Stimulated activated CD8-positive, alpha-beta memory T cell treated with anti-CD3 and anti-CD28 coated beads, Interleukin-7, amount 100 ng/mL, for 48 hours (primary cell): ENCODE measurements at regions not wholly inside any gene's neighbourhood (a gene's known extent, or its start where the extent isn't known, plus 50 kb on each side); places are given as distances from the start of the nearest gene placed in this dataset.
"Not testable (repeated sequence)": the region's sequence is repeated elsewhere in the genome, so short reads cannot be mapped to it uniquely, and the experiment has no call there.

Source experiments
- DNase-seq, 2 donors: peaks; one replicate each; pipeline ENCODE4 v3.0.0-alpha.2; 2020; ENCODE audit warnings: low read depth in 1 of 2; ENCODE audit errors: extremely low read depth in 1 of 2

DNA sequence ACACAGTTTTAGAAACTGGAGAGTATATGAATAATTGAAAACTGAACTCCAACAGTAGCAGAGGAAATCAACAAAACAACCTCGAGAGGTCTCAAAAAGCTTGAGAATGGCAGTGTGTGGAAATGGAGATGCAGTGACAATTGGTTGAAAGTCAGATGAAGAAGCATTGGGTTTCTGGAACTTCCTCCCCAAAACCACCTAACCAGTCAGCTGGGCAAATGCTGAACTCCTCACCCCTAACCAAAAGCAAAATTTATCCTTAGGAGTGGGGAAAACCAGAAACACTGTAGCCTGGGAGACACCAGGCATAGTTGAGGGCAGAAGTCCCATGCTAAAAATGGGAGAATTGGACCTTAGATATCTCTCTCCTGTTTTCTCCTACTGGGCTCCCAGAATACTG, 109.9 kb downstream of the TANC2 start:
- DNase-seq = no peak

DNA sequence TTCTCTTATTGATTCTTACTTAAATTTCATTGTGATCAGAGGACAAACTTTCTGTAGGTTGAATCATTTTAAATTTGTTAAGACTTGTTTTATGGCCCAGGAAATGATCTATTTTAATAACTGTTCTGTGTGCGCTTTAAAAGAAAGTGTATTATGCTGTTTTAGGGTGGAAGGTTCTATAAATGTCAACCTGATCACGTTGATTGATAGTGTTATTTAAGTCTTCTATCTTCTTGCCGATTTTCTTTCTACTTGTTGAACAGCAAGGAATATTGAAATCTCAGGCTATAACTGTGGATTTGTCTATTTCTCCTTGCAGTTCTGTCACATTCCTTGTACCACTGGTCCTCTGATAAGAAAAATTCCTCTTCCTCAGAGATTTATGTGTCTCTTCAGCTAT, 112.7 kb downstream of the TANC2 start:
- DNase-seq = no peak

DNA sequence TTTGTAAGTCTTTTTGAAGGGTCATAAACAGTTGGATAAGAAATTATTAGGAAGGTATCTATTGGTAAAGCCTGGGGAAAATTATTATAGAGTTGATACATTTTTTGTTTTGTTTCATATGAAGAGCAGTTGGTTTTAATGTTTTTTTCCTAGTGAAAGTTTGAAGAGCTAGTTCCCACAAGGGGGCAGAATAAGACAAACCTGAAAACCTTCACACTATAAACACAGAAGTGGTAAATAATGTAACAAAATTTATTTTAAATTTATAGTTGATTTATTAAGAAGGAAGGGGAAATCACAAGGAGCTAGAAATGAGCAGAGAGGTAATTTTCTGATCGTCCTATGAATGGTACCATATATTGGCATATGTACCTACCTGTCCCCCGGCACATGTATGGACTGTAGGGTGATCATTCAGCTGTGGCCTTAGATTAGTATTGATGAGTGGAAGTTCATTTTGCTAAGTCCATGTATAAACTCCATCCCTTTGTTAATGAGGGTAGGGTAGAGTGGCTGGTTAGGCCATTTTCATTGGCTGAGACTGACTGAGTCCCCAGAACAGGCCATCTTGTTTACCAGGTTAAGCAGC, 116.3 kb downstream of the TANC2 start:
- DNase-seq = no peak

- no peak for DNase-seq
Measured at GRCh38 chr17:63082952-63083351, 116.9 kb downstream of the TANC2 start.

- DNase-seq = no peak
Measured at GRCh38 chr17:63086483-63087185, 120.6 kb downstream of the TANC2 start.

DNA sequence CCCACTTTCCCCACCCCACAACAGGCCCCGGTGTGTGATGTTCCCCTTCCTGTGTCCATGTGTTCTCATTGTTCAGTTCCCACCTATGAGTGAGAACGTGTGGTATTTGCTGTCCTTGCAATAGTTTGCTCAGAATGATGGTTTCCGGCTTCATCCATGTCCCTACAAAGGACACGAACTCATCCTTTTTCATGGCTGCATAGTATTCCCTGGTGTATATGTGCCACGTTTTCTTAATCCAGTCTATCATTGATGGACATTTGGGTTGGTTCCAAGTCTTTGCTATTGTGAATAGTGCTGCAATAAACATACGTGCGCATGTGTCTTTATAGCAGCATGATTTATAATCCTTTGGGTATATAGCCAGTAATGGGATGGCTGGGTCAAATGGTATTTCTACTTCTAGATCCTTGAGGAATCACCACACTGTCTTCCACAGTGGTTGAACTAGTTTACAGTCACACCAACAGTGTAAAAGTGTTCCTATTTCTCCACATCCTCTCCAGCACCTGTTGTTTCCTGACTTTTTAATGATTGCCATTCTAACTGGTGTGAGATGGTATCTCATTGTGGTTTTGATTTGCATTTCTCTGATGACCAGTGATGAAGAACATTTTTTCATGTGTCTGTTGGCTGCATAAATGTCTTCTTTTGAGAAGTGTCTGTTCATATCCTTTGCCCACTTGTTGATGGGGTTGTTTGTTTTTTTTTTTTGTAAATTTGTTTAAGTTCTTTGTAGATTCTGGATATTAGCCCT, 124.5 kb downstream of the TANC2 start:
- not testable (repeated sequence) for DNase-seq

GRCh38 chr17:63091909-63092308, 125.9 kb downstream of the TANC2 start:
- not testable (repeated sequence) for DNase-seq

- DNase-seq = no peak
Measured at GRCh38 chr17:63094631-63095030, 128.6 kb downstream of the TANC2 start.

DNA sequence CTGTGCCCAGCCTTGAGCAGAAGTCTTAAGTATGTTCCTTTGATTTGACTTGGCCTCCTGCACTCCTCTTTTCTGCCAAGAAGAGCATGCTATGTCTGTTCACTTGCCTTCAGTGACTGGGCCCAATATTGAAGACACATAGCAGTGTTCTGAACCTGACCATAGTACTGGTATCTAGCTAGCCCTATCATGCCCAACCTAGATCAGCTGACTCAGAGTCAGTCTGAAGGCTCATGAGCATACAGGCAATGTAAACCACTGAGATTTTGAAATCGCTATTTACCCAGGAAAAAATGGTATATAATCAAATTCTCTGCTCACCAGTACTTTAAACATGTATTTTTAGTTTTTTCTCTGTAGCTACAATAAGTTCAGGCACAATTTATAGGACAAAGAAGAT, 129.4 kb downstream of the TANC2 start:
- no peak for DNase-seq

DNA sequence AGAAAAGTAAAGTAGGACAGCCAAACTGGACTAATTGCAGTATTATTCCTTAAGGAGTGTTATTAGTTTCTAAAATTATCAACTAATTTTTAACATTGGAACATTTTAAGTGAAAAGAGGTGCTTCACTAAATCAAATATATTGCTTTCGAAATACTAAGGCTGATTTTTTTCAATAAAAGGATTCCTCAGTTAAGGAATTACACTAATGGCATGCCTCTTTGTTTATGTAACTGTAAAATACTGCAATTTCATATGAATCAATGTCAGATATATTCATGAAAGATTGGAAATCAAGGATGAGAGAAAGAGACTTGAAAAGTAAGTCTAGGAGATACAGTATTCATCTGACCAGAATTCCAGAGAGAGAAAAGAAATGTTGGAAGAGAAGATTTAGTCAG, 129.8 kb downstream of the TANC2 start:
- no peak for DNase-seq

DNA sequence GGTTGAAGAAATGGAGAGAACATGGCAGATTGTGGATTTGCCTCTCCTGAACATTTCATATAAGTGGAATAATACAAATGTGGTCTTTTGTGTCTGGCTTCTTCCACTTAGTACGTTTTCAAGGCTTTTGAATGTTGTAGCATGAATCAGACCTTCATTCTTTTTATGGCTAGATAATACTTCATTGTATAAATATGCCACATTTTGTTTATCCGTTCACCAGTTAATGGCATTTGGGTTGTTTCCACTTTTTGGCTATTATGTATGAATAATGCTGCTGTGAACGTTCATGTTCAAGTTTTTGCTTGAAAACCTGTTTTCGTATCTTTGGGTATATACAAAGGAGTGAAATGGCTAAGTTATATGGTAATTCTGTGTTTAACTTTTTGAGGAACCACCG, 130.4 kb downstream of the TANC2 start:
- DNase-seq = no peak

DNA sequence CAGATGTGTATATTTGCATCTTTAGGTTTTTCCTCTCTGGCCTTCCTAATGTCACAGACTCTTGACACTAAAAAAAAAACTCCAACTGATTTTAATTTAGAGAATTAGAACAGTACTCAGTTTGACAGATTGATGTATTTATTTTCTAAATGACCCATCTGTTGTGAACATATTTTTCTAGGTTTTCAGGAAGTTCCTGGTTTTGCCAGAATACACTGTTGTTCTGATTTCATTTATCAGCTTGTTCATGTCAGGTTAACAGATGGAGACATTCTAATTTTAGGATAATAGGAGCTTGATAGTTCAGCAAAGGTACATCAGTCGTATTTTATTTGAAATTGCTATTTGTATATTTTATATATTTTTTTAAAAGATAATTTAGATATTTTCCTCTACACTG, 133.4 kb downstream of the TANC2 start:
- DNase-seq = no peak

DNA sequence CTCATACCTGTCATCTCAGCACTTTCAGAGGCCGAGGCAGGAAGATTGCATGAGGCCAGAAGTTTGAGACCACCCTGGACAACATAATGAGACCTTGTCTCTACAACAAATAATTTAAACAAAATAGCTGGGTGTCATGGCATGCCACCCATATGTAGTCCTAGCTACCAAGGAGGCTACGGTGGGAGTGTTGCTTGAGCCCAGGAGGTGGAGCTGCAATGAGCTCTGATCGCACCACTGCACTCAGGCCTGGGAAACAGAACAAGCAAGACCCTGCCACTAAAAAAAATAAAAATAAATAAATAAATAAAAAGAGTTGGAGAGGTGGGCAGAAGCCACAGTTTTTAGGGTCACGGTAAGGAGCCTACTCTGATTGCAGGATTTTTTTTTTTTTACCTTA, 136.0 kb downstream of the TANC2 start:
- DNase-seq = no peak

DNA sequence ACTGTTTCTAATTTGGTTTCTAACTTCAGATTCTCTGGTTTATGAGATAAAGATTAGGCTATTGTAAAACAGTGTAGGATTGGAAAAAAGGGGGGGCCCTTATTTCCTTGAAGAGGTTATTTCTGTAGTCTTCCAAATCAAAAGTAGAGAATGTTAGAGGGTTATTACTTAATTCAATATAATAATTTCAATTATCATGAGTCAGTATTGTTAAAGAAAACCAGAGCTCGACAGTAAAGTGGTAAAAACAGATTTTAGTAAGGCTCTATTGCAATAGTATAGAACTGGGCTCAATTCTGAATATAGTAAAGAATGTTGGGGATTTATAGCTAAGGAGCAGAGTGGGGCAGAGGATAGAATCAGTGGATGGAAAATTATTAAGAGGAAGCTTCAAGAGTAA, 140.0 kb downstream of the TANC2 start:
- DNase-seq = no peak

DNA sequence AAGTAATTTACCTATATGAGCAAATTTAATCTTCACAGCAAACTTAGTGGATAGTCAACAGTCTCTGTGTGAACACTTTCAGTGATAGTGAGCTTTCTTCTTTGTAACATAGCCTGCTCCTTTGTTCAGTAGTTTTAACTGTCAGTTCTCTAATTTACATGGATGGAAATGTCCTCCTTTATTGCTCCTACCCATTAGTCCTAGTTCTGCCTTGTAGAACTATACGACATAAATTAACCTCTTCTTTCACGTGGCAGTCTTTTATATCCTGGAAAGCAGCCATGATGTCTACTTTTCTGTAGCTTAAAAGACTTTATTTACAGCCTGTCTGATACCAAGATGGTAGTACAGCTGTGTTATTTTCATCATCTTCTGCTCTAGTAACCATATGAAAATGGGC, 143.6 kb downstream of the TANC2 start:
- DNase-seq = no peak

- no peak for DNase-seq
Measured at GRCh38 chr17:63113167-63113566, 147.1 kb downstream of the TANC2 start.

- DNase-seq = no peak
Measured at GRCh38 chr17:63116228-63116627, 150.2 kb downstream of the TANC2 start.

DNA sequence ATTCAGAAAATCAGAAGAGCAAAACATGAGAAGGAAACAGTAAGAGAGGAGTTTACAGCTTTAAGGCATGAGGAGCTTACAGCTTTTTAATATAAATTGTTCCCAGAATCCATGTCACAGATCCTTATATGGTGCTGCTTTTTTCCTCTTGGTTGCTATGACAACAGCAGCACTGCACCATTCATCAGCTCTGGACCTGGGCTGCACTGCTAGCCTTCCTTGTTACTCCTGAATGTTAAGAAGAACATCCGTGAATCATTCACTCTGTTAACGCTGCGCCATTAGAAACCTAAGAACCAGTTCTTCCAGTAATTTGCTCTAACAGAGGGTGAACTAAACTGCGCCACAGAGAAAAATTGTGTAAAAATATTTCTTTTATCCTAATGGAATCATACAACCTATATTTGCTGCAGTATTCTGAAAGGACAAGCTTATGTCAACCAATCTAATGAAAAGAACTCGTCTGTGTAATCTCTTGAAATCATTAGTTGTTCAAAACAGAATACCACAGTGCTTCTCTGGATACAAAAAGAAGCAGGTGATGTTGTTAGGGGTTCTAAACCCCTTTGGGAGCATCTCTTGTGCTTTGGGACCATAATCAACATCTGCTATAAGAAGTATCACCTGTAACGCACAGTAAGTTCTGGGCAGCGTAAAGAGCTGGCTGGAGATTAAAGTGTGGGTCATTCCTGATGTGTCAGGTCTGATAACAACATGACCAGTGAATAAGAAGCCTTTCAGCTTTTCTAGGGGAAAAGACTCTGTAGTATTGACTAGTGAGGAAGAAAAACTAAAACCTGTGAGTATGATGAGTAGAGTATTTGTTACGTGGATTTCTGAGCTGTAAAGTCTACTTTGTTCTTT, 151.2 kb downstream of the TANC2 start:
- no peak for DNase-seq

DNA sequence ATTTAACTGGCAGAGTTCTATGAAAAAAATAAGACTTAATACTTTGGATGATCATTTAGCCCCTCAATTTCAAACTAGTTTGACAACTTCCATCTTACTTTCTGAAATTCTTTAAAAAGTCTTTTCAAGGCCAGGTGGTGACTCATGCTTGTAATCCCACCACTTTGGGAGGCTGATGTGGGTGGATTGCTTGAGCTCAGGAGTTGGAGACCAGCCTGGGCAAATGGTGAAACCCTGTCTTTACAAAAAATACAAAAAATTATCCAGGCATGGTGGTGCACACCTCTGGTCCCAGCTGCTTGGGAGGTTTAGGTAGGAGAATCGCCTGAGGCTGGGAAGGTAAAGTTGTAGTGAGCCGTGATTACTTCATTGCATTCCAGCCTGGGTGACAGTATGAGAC, 154.4 kb downstream of the TANC2 start:
- no peak for DNase-seq

- DNase-seq = no peak
Measured at GRCh38 chr17:63124536-63124935, 158.5 kb downstream of the TANC2 start.

GRCh38 chr17:63124958-63125357, 158.9 kb downstream of the TANC2 start:
- DNase-seq = no peak
